Osteocyte (in vitro differentiated cells): ENCODE measurements at regions not wholly inside any gene's neighbourhood (a gene's known extent, or its start where the extent isn't known, plus 50 kb on each side); places are given as distances from the start of the nearest gene placed in this dataset.

ENCODE experiments used
- DNase-seq: peaks from one replicate; pipeline ENCODE4 v3.0.0; 2021; ENCODE audit warnings: mixed read lengths; ENCODE audit not compliant: unreplicated experiment; ENCODE audit errors: extremely low spot score
- H3K27ac Mint-ChIP-seq: one replicate; pipeline ENCODE4 v1.8.0; 2021; ENCODE audit warnings: mild to moderate bottlenecking, mixed read lengths; ENCODE audit not compliant: unreplicated experiment
- H3K27me3 Mint-ChIP-seq: one replicate; pipeline ENCODE4 v1.8.0; 2021; ENCODE audit warnings: mixed read lengths; ENCODE audit not compliant: unreplicated experiment
- H3K36me3 Mint-ChIP-seq: one replicate; pipeline ENCODE4 v1.8.0; 2021; ENCODE audit warnings: mixed read lengths; ENCODE audit not compliant: unreplicated experiment
- H3K4me1 Mint-ChIP-seq: one replicate; pipeline ENCODE4 v1.8.0; 2021; ENCODE audit warnings: mixed read lengths; ENCODE audit not compliant: unreplicated experiment
- H3K4me3 Mint-ChIP-seq: one replicate; pipeline ENCODE4 v1.8.0; 2021; ENCODE audit warnings: mild to moderate bottlenecking, moderate library complexity, mixed read lengths; ENCODE audit not compliant: unreplicated experiment
- H3K9me3 Mint-ChIP-seq: one replicate; pipeline ENCODE4 v1.8.0; 2021; ENCODE audit warnings: mixed read lengths; ENCODE audit not compliant: unreplicated experiment
- TF ChIP-seq, protein P1 (sequence below): fragments of 200-600 bp; sonication (generic); IDR thresholded peaks from 2 replicates; pipeline ENCODE4 v1.5.0; 2021; ENCODE audit warnings: antibody characterized with exemption, mild to moderate bottlenecking, moderate library complexity

DNA sequence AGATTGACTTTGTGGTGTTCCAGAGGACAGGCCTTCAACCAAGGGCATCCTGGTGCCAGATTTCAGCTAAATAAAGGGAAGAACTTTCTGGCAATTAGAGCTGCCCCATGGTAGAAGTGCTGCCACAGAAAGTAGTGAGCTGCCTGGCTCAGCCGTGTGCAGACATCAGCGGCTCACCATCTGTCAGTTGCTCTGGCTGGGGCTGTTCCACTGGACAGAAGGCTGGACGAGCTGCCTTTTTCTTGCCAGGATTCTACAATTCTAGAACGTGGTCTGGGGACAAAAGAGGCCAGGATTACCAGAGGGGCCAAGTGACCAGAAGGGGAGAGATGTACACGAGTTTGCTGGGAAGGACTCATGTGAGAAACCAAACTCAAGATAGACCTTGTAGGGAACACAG, 107.0 kb upstream of the RPL38 start:
- H3K4me1 Mint-ChIP-seq: no peaks in the 10 kb centered on the region
- DNase-seq: no peak
- no peaks in the 10 kb centered on the region for H3K36me3 Mint-ChIP-seq
- H3K4me3 Mint-ChIP-seq: no peak overlapping the region
- TF ChIP-seq, protein P1, sequence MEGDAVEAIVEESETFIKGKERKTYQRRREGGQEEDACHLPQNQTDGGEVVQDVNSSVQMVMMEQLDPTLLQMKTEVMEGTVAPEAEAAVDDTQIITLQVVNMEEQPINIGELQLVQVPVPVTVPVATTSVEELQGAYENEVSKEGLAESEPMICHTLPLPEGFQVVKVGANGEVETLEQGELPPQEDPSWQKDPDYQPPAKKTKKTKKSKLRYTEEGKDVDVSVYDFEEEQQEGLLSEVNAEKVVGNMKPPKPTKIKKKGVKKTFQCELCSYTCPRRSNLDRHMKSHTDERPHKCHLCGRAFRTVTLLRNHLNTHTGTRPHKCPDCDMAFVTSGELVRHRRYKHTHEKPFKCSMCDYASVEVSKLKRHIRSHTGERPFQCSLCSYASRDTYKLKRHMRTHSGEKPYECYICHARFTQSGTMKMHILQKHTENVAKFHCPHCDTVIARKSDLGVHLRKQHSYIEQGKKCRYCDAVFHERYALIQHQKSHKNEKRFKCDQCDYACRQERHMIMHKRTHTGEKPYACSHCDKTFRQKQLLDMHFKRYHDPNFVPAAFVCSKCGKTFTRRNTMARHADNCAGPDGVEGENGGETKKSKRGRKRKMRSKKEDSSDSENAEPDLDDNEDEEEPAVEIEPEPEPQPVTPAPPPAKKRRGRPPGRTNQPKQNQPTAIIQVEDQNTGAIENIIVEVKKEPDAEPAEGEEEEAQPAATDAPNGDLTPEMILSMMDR: no peak
- no peak overlapping the region for H3K27ac Mint-ChIP-seq
- peaks cover 5% of the 10 kb centered on the region for H3K9me3 Mint-ChIP-seq
- H3K27me3 Mint-ChIP-seq: peaks cover 3% of the 10 kb centered on the region

DNA sequence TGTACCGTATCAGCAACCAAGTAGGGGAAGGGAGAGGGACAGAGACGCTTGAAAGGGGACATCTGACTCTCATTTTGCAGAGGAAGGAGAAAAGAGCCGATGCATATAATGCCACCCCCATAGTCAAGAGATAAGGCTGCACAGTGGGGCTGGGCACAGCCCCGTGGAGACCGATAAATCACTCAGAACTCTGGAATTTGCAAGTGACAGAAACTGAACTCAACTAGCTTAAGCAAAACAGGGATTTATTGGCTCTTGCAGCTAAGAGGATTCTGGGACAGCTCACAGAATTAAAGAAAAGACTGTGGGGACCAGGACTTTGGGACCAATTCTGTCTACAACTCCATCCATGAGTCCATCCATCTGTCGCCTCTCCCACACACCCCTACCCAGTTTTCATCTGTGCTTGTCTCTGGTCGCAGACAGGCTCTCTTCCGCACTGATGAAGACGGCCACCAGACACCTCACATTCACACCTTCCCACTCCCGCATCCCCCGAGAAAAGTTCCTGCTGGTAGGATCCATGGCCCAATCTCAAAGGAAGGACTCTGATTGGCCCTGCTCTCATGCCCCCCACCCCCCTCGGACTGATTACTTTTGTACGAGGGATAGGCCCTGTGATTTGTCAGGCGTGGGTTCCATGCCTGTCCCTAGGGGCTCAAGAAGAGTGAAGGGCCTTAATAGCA, 105.9 kb upstream of the RPL38 start:
- TF ChIP-seq, protein P1: no peak
- Mint-ChIP-seq H3K9me3 (peaks cover 5% of the 10 kb centered on the region), H3K4me3 (no peak overlapping the region), H3K27ac (no peak overlapping the region), H3K36me3 (no peaks in the 10 kb centered on the region), H3K4me1 (no peaks in the 10 kb centered on the region), H3K27me3 (peaks cover 7% of the 10 kb centered on the region)
- no peak for DNase-seq

- Mint-ChIP-seq H3K4me1 (no peaks in the 10 kb centered on the region), H3K36me3 (no peaks in the 10 kb centered on the region), H3K27ac (no peak overlapping the region), H3K9me3 (peaks cover 4% of the 10 kb centered on the region), H3K4me3 (no peak overlapping the region), H3K27me3 (peaks cover 7% of the 10 kb centered on the region)
- TF ChIP-seq, protein P1: no peak
- no peak for DNase-seq
Observed at GRCh38 chr17:74098136-74099024, 105.1 kb upstream of the RPL38 start.

- no peak for DNase-seq
- Mint-ChIP-seq H3K9me3 (no peaks in the 10 kb centered on the region), H3K27me3 (peaks cover 4% of the 10 kb centered on the region), H3K36me3 (no peaks in the 10 kb centered on the region), H3K4me3 (no peak overlapping the region), H3K4me1 (no peaks in the 10 kb centered on the region), H3K27ac (no peak overlapping the region)
- TF ChIP-seq, protein P1: no peak
Observed at GRCh38 chr17:74099442-74100340, 103.8 kb upstream of the RPL38 start.
